Kidney tubule cell (primary cell): ENCODE measurements at regions not wholly inside any gene's neighbourhood (a gene's known extent, or its start where the extent isn't known, plus 50 kb on each side); places are given as distances from the start of the nearest gene placed in this dataset.
A peak's percentile ranks its signal among the peaks of the same experiment; 100 is the strongest.
"Not testable (repeated sequence)": the region's sequence is repeated elsewhere in the genome, so short reads cannot be mapped to it uniquely, and the experiment has no call there.

Experiments used
- DNase-seq: peaks from one replicate; pipeline ENCODE4 v3.0.0-alpha.2; 2018; ENCODE audit warnings: low spot score

GRCh38 chr2:224147174-224147573 lies 108.1 kb upstream of the SERPINE2 start:
- peak; percentile 34 for DNase-seq

GRCh38 chr2:224146356-224147160 lies 107.5 kb upstream of the SERPINE2 start:
- DNase-seq: peak; percentile 20

- DNase-seq: peak; percentile 92
Measured at GRCh38 chr2:224145751-224146355, 106.8 kb upstream of the SERPINE2 start.

GRCh38 chr2:224143526-224143925 lies 104.4 kb upstream of the SERPINE2 start:
- DNase-seq: peak; percentile 64

GRCh38 chr2:224142397-224143312 lies 103.6 kb upstream of the SERPINE2 start:
- peak; percentile 70 for DNase-seq

- no peak for DNase-seq
Measured at GRCh38 chr2:224141304-224141703, 102.2 kb upstream of the SERPINE2 start.

GRCh38 chr2:224137208-224137607 lies 98.1 kb upstream of the SERPINE2 start:
- no peak for DNase-seq

GRCh38 chr2:224136396-224136795 lies 97.3 kb upstream of the SERPINE2 start:
- DNase-seq: peak; percentile 23

- DNase-seq: no peak
Measured at GRCh38 chr2:224135881-224136280, 96.8 kb upstream of the SERPINE2 start.

- DNase-seq: no peak
Measured at GRCh38 chr2:224134003-224134734, 95.1 kb upstream of the SERPINE2 start.

GRCh38 chr2:224133387-224133786 lies 94.3 kb upstream of the SERPINE2 start:
- no peak for DNase-seq

- DNase-seq: peak; percentile 40
Measured at GRCh38 chr2:224127871-224128501, 88.9 kb upstream of the SERPINE2 start.

- DNase-seq: no peak
Measured at GRCh38 chr2:224126440-224126839, 87.4 kb upstream of the SERPINE2 start.

- no peak for DNase-seq
Measured at GRCh38 chr2:224126003-224126402, 86.9 kb upstream of the SERPINE2 start.

GRCh38 chr2:224122542-224122941 lies 83.5 kb upstream of the SERPINE2 start:
- peak; percentile 69 for DNase-seq

- DNase-seq: peak; percentile 30
Measured at GRCh38 chr2:224121406-224122067, 82.5 kb upstream of the SERPINE2 start.

- no peak for DNase-seq
Measured at GRCh38 chr2:224120986-224121385, 81.9 kb upstream of the SERPINE2 start.

- not testable (repeated sequence) for DNase-seq
Measured at GRCh38 chr2:224119846-224120245, 80.8 kb upstream of the SERPINE2 start.

- DNase-seq: no peak
Measured at GRCh38 chr2:224114428-224114827, 75.3 kb upstream of the SERPINE2 start.

- DNase-seq: not testable (repeated sequence)
Measured at GRCh38 chr2:224113930-224114329, 74.8 kb upstream of the SERPINE2 start.

- peak; percentile 87 for DNase-seq
Measured at GRCh38 chr2:224111576-224111975, 72.5 kb upstream of the SERPINE2 start.
